K562 (cell line): ENCODE measurements at regions not wholly inside any gene's neighbourhood (a gene's known extent, or its start where the extent isn't known, plus 50 kb on each side); places are given as distances from the start of the nearest gene placed in this dataset.

Source experiments
- ATAC-seq: fragments of 200-7000 bp; cut with Tn5 transposase; 3 replicates; pipeline ENCODE4 v1.9.1; 2020; ENCODE audit warnings: moderate library complexity
- BruUV-seq: library from RNA; stranded (reverse); fragments of 400-500 nt; replicated peaks from 2 replicates; lab custom pipeline; 2021; lab: Mats Ljungman, UMichigan
- CTCF ChIA-PET: fragments of 300-600 bp; formaldehyde crosslinking; extraction: SDS; loops from one replicate; lab custom pipeline; 2021; ENCODE audit warnings: low intra/inter-chr PET ratio; lab: Yijun Ruan, JAX
- POLR2A ChIA-PET: fragments of 300-600, 350-650 bp; sonication (Branson Sonifier 250); formaldehyde crosslinking; extraction: SDS; loops from one replicate; lab custom pipeline; 2021; ENCODE audit warnings: antibody characterized with exemption, inconsistent platforms; lab: Yijun Ruan, JAX
- DNase-seq, 4 experiments: peaks; one replicate each; pipeline versions ENCODE4 v3.0.0 to v3.0.0-alpha.2; 2011 to 2018; ENCODE audit warnings: low spot score in 3 of 4, mixed read lengths in 3 of 4; ENCODE audit errors: extremely low read depth in 1 of 4
- FAIRE-seq: peaks from 2 replicates; lab custom pipeline; 2011; peaks lifted over from hg19 to GRCh38; lab: Jason Lieb, UNC
- H2AFZ ChIP-seq: 2 replicates; pipeline ENCODE4 v1.6.0; 2011; ENCODE audit warnings: low read depth, low read length, control low read depth, inconsistent platforms
- H3K27ac ChIP-seq: fragments of 200-600 bp; 3 replicates; pipeline ENCODE4 v1.8.0; 2011; ENCODE audit warnings: low read depth, mild to moderate bottlenecking, control low read depth, inconsistent platforms, low read length, moderate library complexity, mixed read lengths; ENCODE audit errors: extremely low read depth
- H3K27me3 ChIP-seq, 2 experiments: fragments of 300-600 bp in 1 of 2; 2 replicates in 1 of 2; 3 replicates in 1 of 2; pipeline versions ENCODE4 v1.6.0 to v1.8.0; 2011; ENCODE audit warnings: inconsistent platforms in 2 of 2, low read length in 2 of 2, mild to moderate bottlenecking in 1 of 2, mixed read lengths in 1 of 2, moderate library complexity in 1 of 2; ENCODE audit not compliant: control insufficient read depth in 2 of 2, insufficient read depth in 2 of 2
- H3K36me3 ChIP-seq: fragments of 300-600 bp; 3 replicates; pipeline ENCODE4 v1.8.0; 2011; ENCODE audit warnings: mild to moderate bottlenecking, low read length, inconsistent platforms; ENCODE audit not compliant: control insufficient read depth, insufficient read depth
- H3K4me1 ChIP-seq, 2 experiments: fragments of 200-600 bp in 1 of 2; replicated peaks in 1 of 2; 2 replicates in 1 of 2; 3 replicates in 1 of 2; pipeline versions ENCODE4 v1.5.1 to v1.8.0; 2011; ENCODE audit warnings: inconsistent platforms in 2 of 2, low read length in 2 of 2, mild to moderate bottlenecking in 1 of 2, mixed read lengths in 1 of 2, moderate library complexity in 1 of 2; ENCODE audit not compliant: control insufficient read depth in 2 of 2, insufficient read depth in 2 of 2
- H3K4me2 ChIP-seq: 2 replicates; pipeline ENCODE4 v1.6.1; 2011; ENCODE audit warnings: low read length, control low read depth, inconsistent platforms, mixed read lengths; ENCODE audit not compliant: insufficient read depth
- H3K4me3 ChIP-seq: fragments of 200-600 bp; sonication (generic), shearing (Covaris generic); 2 replicates; pipeline ENCODE4 v1.5.1; 2016; ENCODE audit warnings: control low read depth, inconsistent platforms
- H3K79me2 ChIP-seq: fragments of 200-600 bp; 3 replicates; pipeline ENCODE4 v1.8.0; 2011; ENCODE audit warnings: low read length, inconsistent platforms; ENCODE audit not compliant: control insufficient read depth, insufficient read depth
- H3K9ac ChIP-seq, 2 experiments: 2 replicates each; pipeline versions ENCODE4 v1.6.0 to v1.6.1; 2011; ENCODE audit warnings: low read depth in 2 of 2, low read length in 2 of 2, control low read depth in 1 of 2, inconsistent platforms in 1 of 2, mild to moderate bottlenecking in 1 of 2, mixed read lengths in 1 of 2; ENCODE audit not compliant: insufficient read depth in 1 of 2
- H3K9me1 ChIP-seq: one replicate; pipeline ENCODE4 v1.6.0; 2011; ENCODE audit warnings: inconsistent platforms, mild to moderate bottlenecking, low read length, moderate library complexity; ENCODE audit not compliant: control insufficient read depth, insufficient read depth
- H3K9me3 ChIP-seq: replicated peaks from 2 replicates; pipeline ENCODE4 v1.5.1; 2011; ENCODE audit warnings: low read depth, low read length, inconsistent platforms; ENCODE audit not compliant: control insufficient read depth, insufficient read depth
- H4K20me1 ChIP-seq: replicated peaks from 2 replicates; pipeline ENCODE4 v1.6.1; 2011; ENCODE audit warnings: low read length, inconsistent platforms, mixed read lengths; ENCODE audit not compliant: control insufficient read depth, insufficient read depth
- EP300 ChIP-seq: IDR thresholded peaks from 2 replicates; pipeline ENCODE4 v1.6.1; 2012; ENCODE audit warnings: low read length, improper control_type of control experiment
- GABPB1 ChIP-seq: sonication (generic); formaldehyde crosslinking; IDR thresholded peaks from 2 replicates; pipeline ENCODE4 v1.8.0; 2022; ENCODE audit warnings: mild to moderate bottlenecking, missing genetic modification reagents
- KLF13 ChIP-seq: fragments of 450-650 bp; IDR thresholded peaks from 2 replicates; pipeline ENCODE4 v1.6.1; 2016; ENCODE audit warnings: missing genetic modification characterization, low read depth, mild to moderate bottlenecking, missing compliant biosample characterization, moderate library complexity, borderline replicate concordance
- RREB1 ChIP-seq: fragments of 250-450 bp; sonication (Bioruptor Pico); IDR thresholded peaks from 2 replicates; pipeline ENCODE4 v1.4.0; 2020
- RUNX1 ChIP-seq: sonication (generic); IDR thresholded peaks from 2 replicates; pipeline ENCODE4 v1.6.1; 2016; ENCODE audit warnings: antibody characterized with exemption, low read depth
- SFPQ ChIP-seq: fragments of 200-400 bp; formaldehyde crosslinking; IDR thresholded peaks from 2 replicates; pipeline ENCODE4 v1.6.1; 2017; ENCODE audit warnings: mild to moderate bottlenecking, low read depth, low read length, moderate library complexity
- ZBTB7A ChIP-seq: IDR thresholded peaks from 2 replicates; pipeline ENCODE4 v1.6.1; 2011; ENCODE audit warnings: low read depth, mild to moderate bottlenecking, low read length, moderate library complexity, borderline replicate concordance; ENCODE audit not compliant: control insufficient read depth
- ZFX ChIP-seq: sonication (generic); formaldehyde crosslinking; IDR thresholded peaks from 2 replicates; pipeline ENCODE4 v1.8.0; 2022; ENCODE audit warnings: mild to moderate bottlenecking, missing genetic modification reagents, moderate library complexity
- ZNF347 ChIP-seq: fragments of 450-650 bp; formaldehyde crosslinking; IDR thresholded peaks from 2 replicates; pipeline ENCODE4 v1.4.0; 2020; ENCODE audit warnings: low read depth, mild to moderate bottlenecking, moderate library complexity
- WGBS: fragments of 100-300 bp; shearing (Covaris generic); methylation state at CpG from one replicate; pipeline ENCODE4 v1.1.6; 2016; ENCODE audit warnings: low coverage, mixed read lengths; ENCODE audit not compliant: insufficient coverage; ENCODE audit errors: missing lambda C conversion rate; 5-methylcytosine and 5-hydroxymethylcytosine counted together
- in situ Hi-C: fragments of 300-500 bp; cut with MboI; formaldehyde crosslinking; loops from 4 replicates; pipeline ENCODE4 v1.15.0; 2018; ENCODE audit warnings: inconsistent platforms, mixed read lengths
- intact Hi-C: fragments of 100-400 bp; cut with micrococcal nuclease; formaldehyde crosslinking; loops from 2 replicates; pipeline ENCODE4 v1.14.2; 2022
- TF ChIP-seq, protein P1 (sequence below), 2 experiments: fragments of 450-650 bp in 1 of 2; IDR thresholded peaks; 2 replicates each; pipeline ENCODE4 v1.6.1; 2011 to 2017; ENCODE audit warnings: low read depth in 2 of 2, antibody characterized with exemption in 1 of 2, borderline replicate concordance in 1 of 2, low read length in 1 of 2, mild to moderate bottlenecking in 1 of 2, mixed read lengths in 1 of 2; ENCODE audit not compliant: control insufficient read depth in 1 of 2

DNA sequence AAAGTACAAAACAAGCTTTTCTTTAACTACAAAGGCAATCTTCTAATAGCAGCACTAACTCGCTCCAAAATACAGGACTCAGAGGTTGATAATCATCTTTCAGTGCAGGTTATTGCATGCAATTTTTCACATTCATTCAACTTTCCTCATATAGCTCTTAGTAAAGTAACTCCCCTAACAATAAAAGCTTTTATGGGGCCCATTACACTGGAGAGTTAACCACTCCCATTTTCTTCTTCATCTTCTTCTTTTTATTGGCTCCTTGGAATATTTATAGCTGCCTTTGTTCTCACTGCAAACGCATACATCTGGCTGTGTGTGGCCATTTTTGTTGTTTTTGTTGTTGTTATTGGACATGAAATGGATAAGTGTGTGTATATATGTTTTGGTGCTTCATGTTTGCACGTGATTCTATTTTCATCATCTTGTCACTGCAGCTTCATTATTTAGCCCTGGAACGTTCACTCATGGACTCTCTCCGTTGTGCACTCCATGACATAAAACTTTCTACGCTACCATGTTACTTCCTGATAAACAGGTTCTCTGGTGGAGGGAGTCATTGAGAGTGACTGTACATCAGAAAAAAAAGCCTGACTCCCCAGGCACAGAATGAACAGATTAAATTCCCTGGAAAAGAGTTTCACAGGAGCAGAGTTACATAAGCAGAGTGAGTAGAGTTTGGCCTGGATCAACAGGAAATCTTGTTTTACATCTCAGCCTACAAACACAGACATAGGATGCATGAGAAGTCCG lies 236.4 kb upstream of the SP4 start:
- no TSS peak for BruUV-seq
- TF ChIP-seq KLF13 (tag) (no peak), ZBTB7A (no peak), ZNF347 (CRISPR knock-in tag) (no peak), RUNX1 (no peak), EP300 (no peak), ZFX (CRISPR knock-in tag) (no peak), GABPB1 (CRISPR knock-in tag) (no peak), SFPQ (no peak), RREB1 (CRISPR knock-in tag) (no peak)
- TF ChIP-seq, protein P1, sequence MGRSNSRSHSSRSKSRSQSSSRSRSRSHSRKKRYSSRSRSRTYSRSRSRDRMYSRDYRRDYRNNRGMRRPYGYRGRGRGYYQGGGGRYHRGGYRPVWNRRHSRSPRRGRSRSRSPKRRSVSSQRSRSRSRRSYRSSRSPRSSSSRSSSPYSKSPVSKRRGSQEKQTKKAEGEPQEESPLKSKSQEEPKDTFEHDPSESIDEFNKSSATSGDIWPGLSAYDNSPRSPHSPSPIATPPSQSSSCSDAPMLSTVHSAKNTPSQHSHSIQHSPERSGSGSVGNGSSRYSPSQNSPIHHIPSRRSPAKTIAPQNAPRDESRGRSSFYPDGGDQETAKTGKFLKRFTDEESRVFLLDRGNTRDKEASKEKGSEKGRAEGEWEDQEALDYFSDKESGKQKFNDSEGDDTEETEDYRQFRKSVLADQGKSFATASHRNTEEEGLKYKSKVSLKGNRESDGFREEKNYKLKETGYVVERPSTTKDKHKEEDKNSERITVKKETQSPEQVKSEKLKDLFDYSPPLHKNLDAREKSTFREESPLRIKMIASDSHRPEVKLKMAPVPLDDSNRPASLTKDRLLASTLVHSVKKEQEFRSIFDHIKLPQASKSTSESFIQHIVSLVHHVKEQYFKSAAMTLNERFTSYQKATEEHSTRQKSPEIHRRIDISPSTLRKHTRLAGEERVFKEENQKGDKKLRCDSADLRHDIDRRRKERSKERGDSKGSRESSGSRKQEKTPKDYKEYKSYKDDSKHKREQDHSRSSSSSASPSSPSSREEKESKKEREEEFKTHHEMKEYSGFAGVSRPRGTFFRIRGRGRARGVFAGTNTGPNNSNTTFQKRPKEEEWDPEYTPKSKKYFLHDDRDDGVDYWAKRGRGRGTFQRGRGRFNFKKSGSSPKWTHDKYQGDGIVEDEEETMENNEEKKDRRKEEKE (IDR thresholded peaks at IDR 0.05; ENCODE audit: borderline replicate concordance in 1 of 2, control insufficient read depth in 1 of 2, low read depth in 2 of 2, low read length in 1 of 2), result no peak

More for the DNA sequence above, 236.4 kb upstream of the SP4 start:
- ChIA-PET CTCF (no interaction called here), POLR2A (no interaction called here)
- in situ Hi-C loops, result no loop called here
- no peaks in the 10 kb centered on the region for H3K36me3 ChIP-seq
- 1% methylated on average over 7 of the region's 7 CpGs for WGBS
- no peak overlapping the region for H2AFZ ChIP-seq
- no peaks in the 10 kb centered on the region for H4K20me1 ChIP-seq
- H3K4me3 ChIP-seq, result no peak overlapping the region
- H3K9ac ChIP-seq, result no peak overlapping the region
- DNase-seq (no peak), FAIRE-seq (no peak), ATAC-seq (no peak)
- no peaks in the 10 kb centered on the region for H3K79me2 ChIP-seq
- no peaks in the 10 kb centered on the region for H3K9me1 ChIP-seq
- H3K27me3 ChIP-seq, result no peaks in the 10 kb centered on the region
- no peaks in the 10 kb centered on the region for H3K9me3 ChIP-seq
- intact Hi-C loops, result no loop called here
- no peak overlapping the region for H3K4me2 ChIP-seq
- H3K4me1 ChIP-seq, result no peaks in the 10 kb centered on the region
- H3K27ac ChIP-seq, result no peak overlapping the region
